Right lobe of liver (tissue), 6 donors: ENCODE measurements at regions not wholly inside any gene's neighbourhood (a gene's known extent, or its start where the extent isn't known, plus 50 kb on each side); places are given as distances from the start of the nearest gene placed in this dataset.

Experiments
- ATAC-seq, 4 donors: fragments of 200-7000 bp; cut with Tn5 transposase; one replicate each; pipeline ENCODE4 v1.9.1; 2020; ENCODE audit warnings: mild to moderate bottlenecking in 4 of 4, moderate library complexity in 4 of 4
- DNase-seq, 3 donors: peaks; one replicate each; pipeline ENCODE4 v3.0.0-alpha.2; 2020
- H3K27ac ChIP-seq, 3 donors: fragments of 200-600 bp; one replicate each; pipeline ENCODE4 v1.8.0; 2022
- H3K27me3 ChIP-seq, 2 donors: fragments of 200-600 bp; one replicate each; pipeline ENCODE4 v1.8.0; 2022
- H3K36me3 ChIP-seq, 4 donors: fragments of 200-600 bp; sonication (generic) in 1 of 4; one replicate each; pipeline versions ENCODE4 v1.5.1 to v1.8.0; 2017 to 2022; ENCODE audit warnings: control low read depth in 1 of 4
- H3K4me1 ChIP-seq, 4 donors: fragments of 200-600 bp; sonication (generic) in 1 of 4; one replicate each; pipeline versions ENCODE4 v1.5.1 to v1.8.0; 2017 to 2022; ENCODE audit warnings: control low read depth in 1 of 4
- H3K4me3 ChIP-seq, 3 donors: fragments of 200-600 bp; one replicate each; pipeline ENCODE4 v1.8.0; 2022
- H3K9me3 ChIP-seq, 4 donors: fragments of 200-600 bp; sonication (generic) in 1 of 4; one replicate each; pipeline versions ENCODE4 v1.5.1 to v1.8.0; 2017 to 2022; ENCODE audit warnings: control low read depth in 1 of 4
- CTCF ChIP-seq, 4 donors: fragments of 200-600 bp in 3 of 4; fragments of 450-650 bp in 1 of 4; IDR thresholded peaks; one replicate each; pipeline versions ENCODE4 v1.5.1 to v1.8.0; 2016 to 2022; ENCODE audit warnings: antibody characterized with exemption in 4 of 4, mild to moderate bottlenecking in 2 of 4
- POLR2A ChIP-seq: fragments of 450-650 bp; IDR thresholded peaks from one replicate; pipeline ENCODE4 v1.6.1; 2017; ENCODE audit warnings: antibody characterized with exemption, mild to moderate bottlenecking
- WGBS: methylation state at CpG from one replicate; pipeline ENCODE4 v1.1.6; 2018; ENCODE audit warnings: low coverage, low lambda C conversion rate; ENCODE audit not compliant: insufficient coverage; ENCODE audit errors: missing lambda C conversion rate; 5-methylcytosine and 5-hydroxymethylcytosine counted together
- intact Hi-C, 2 donors: fragments of 100-400 bp; cut with DNase I; formaldehyde crosslinking; loops; one replicate each; pipeline versions ENCODE4 v1.11.2 to v1.14.1; 2022
- donor health status: DM: no; HTN: yes; CAD: no.
- donor health status: DM: no; HTN: no; CAD: no.
- donor health status: DM: no; HTN: no; CAD: no.
- donor health status: DM: no; HTN: yes; CAD: no.
- donor health status: DM: no; HTN: yes; CAD: no.

GRCh38 chr10:107471911-107472310 lies 307.4 kb upstream of the SORCS1 start:
- H3K4me1 ChIP-seq, result peaks cover 0 to 4% (median 0%) of the 10 kb centered on the region in 4 donors
- no peak for DNase-seq
- no peak for ATAC-seq
- 63% methylated on average over 2 of the region's 2 CpGs for WGBS
- no peaks in the 10 kb centered on the region for H3K9me3 ChIP-seq
- TF ChIP-seq POLR2A, result no peak
- intact Hi-C loops, result no loop called here
- H3K4me3 ChIP-seq, result no peak overlapping the region
- H3K36me3 ChIP-seq, result no peaks in the 10 kb centered on the region
- H3K27me3 ChIP-seq, result no peaks in the 10 kb centered on the region
- H3K27ac ChIP-seq, result no peak overlapping the region

GRCh38 chr10:107453561-107453960 lies 289.1 kb upstream of the SORCS1 start:
- no peaks in the 10 kb centered on the region for H3K9me3 ChIP-seq
- no peak overlapping the region for H3K4me3 ChIP-seq
- no peaks in the 10 kb centered on the region for H3K4me1 ChIP-seq
- WGBS, result 54% methylated on average over 4 of the region's 4 CpGs
- no peaks in the 10 kb centered on the region for H3K36me3 ChIP-seq
- no peak overlapping the region for H3K27ac ChIP-seq
- H3K27me3 ChIP-seq, result no peaks in the 10 kb centered on the region
- TF ChIP-seq POLR2A (no peak), CTCF (IDR thresholded peaks at IDR 0.05) (no peak)
- intact Hi-C loops, result no loop called here
- DNase-seq (no peak), ATAC-seq (no peak)

GRCh38 chr10:107451047-107451446 lies 286.5 kb upstream of the SORCS1 start:
- TF ChIP-seq CTCF (IDR thresholded peaks at IDR 0.05) (no peak), POLR2A (no peak)
- 41% methylated on average over 4 of the region's 4 CpGs for WGBS
- Histone ChIP-seq H3K27me3 (no peaks in the 10 kb centered on the region), H3K36me3 (no peaks in the 10 kb centered on the region), H3K27ac (no peak overlapping the region), H3K4me3 (no peak overlapping the region), H3K9me3 (no peaks in the 10 kb centered on the region), H3K4me1 (no peaks in the 10 kb centered on the region)
- intact Hi-C loops, result no loop called here
- no peak for ATAC-seq
- DNase-seq, result no peak

- H3K9me3 ChIP-seq, result no peaks in the 10 kb centered on the region
- no peaks in the 10 kb centered on the region for H3K36me3 ChIP-seq
- DNase-seq (no peak), ATAC-seq (no peak)
- no peak overlapping the region for H3K4me3 ChIP-seq
- TF ChIP-seq CTCF (IDR thresholded peaks at IDR 0.05) (no peak), POLR2A (no peak)
- H3K27me3 ChIP-seq, result no peaks in the 10 kb centered on the region
- intact Hi-C loops, result no loop called here
- no peak overlapping the region for H3K27ac ChIP-seq
- H3K4me1 ChIP-seq, result no peaks in the 10 kb centered on the region
- WGBS, result 82% methylated on average over 5 of the region's 5 CpGs
Measured at GRCh38 chr10:107450056-107450455, 285.6 kb upstream of the SORCS1 start.

- WGBS, result 74% methylated on average over 3 of the region's 3 CpGs
- Histone ChIP-seq H3K9me3 (no peaks in the 10 kb centered on the region), H3K4me3 (no peak overlapping the region), H3K27me3 (no peaks in the 10 kb centered on the region), H3K4me1 (no peaks in the 10 kb centered on the region), H3K36me3 (no peaks in the 10 kb centered on the region), H3K27ac (no peak overlapping the region)
- intact Hi-C loops, result no loop called here
- DNase-seq (no peak), ATAC-seq (no peak)
- TF ChIP-seq CTCF (IDR thresholded peaks at IDR 0.05) (no peak), POLR2A (no peak)
Measured at GRCh38 chr10:107444443-107444842, 279.9 kb upstream of the SORCS1 start.
